ENCODE measurements at regions not wholly inside any gene's neighbourhood (a gene's known extent, or its start where the extent isn't known, plus 50 kb on each side); places are given as distances from the start of the nearest gene placed in this dataset.

- TF ChIP-seq ZNF462 (CRISPR knock-in tag; IDR thresholded peaks at IDR 0.05) (no peak), STAT1 (IDR thresholded peaks at IDR 0.05; ENCODE audit: unreplicated experiment) (no peak), REST (IDR thresholded peaks at IDR 0.05; ENCODE audit: unreplicated experiment) (no peak), NANOG (IDR thresholded peaks at IDR 0.05; ENCODE audit: borderline replicate concordance) (no peak), EZH2 (IDR thresholded peaks at IDR 0.05; ENCODE audit: low read depth, unreplicated experiment) (no peak), POLR2AphosphoS5 (IDR thresholded peaks at IDR 0.05; ENCODE audit: low read depth) (no peak), ZNF331 (CRISPR knock-in tag; IDR thresholded peaks at IDR 0.05; ENCODE audit: low read depth) (no peak), ETS1 (IDR thresholded peaks at IDR 0.05) (no peak), JUNB (IDR thresholded peaks at IDR 0.05; ENCODE audit: unreplicated experiment) (no peak)
These were observed 165.5 kb upstream of the KLF12 start (continued) for GRCh38 chr13:74299721-74300120.
